Peyer's patch (tissue), 4 donors: ENCODE measurements at regions not wholly inside any gene's neighbourhood (a gene's known extent, or its start where the extent isn't known, plus 50 kb on each side); places are given as distances from the start of the nearest gene placed in this dataset.

Experiments
- CTCF ChIP-seq, 6 experiments: fragments of 450-650 bp in 4 of 6; fragments of 200-600 bp in 2 of 6; sonication (generic) in 1 of 6; IDR thresholded peaks; one replicate each; pipeline ENCODE4 v1.5.1; 2017 to 2019; ENCODE audit warnings: antibody characterized with exemption in 6 of 6, mild to moderate bottlenecking in 3 of 6, moderate library complexity in 1 of 6
- POLR2A ChIP-seq, 2 donors: fragments of 450-650 bp; IDR thresholded peaks; one replicate each; pipeline ENCODE4 v1.5.1; 2017; ENCODE audit warnings: antibody characterized with exemption in 2 of 2, mild to moderate bottlenecking in 2 of 2, moderate library complexity in 2 of 2

GRCh38 chr21:38561613-38562581 lies 63.6 kb upstream of the ERG start:
- TF ChIP-seq CTCF (IDR thresholded peaks at IDR 0.05) (no peak), POLR2A (IDR thresholded peaks at IDR 0.05) (no peak)
